ENCODE measurements at regions not wholly inside any gene's neighbourhood (a gene's known extent, or its start where the extent isn't known, plus 50 kb on each side); places are given as distances from the start of the nearest gene placed in this dataset.

- no peak for DNase-seq
- TF ChIP-seq GATA1 (IDR thresholded peaks at IDR 0.05; ENCODE audit: low read depth, low read length) (no peak), POLR2A (IDR thresholded peaks at IDR 0.05; ENCODE audit: low read length) (no peak)
Observed at GRCh38 chr10:20634839-20635238, 262.3 kb downstream of the NEBL start.

- TF ChIP-seq POLR2A (IDR thresholded peaks at IDR 0.05; ENCODE audit: low read length): no peak
- DNase-seq: no peak
Observed at GRCh38 chr10:20633714-20634113, 263.4 kb downstream of the NEBL start.

- TF ChIP-seq POLR2A (IDR thresholded peaks at IDR 0.05; ENCODE audit: low read length): no peak
- TF ChIP-seq GATA1 (IDR thresholded peaks at IDR 0.05; ENCODE audit: low read depth, low read length): no peak
- DNase-seq: no peak
Observed at GRCh38 chr10:20632696-20633095, 264.4 kb downstream of the NEBL start.

GRCh38 chr10:20631229-20631628 is 265.9 kb downstream of the NEBL start:
- no peak for DNase-seq
- TF ChIP-seq POLR2A (IDR thresholded peaks at IDR 0.05; ENCODE audit: low read length) (no peak), GATA1 (IDR thresholded peaks at IDR 0.05; ENCODE audit: low read depth, low read length) (no peak)

- DNase-seq: no peak
Observed at GRCh38 chr10:20630092-20630643, 266.9 kb downstream of the NEBL start.

GRCh38 chr10:20627946-20628507 is 269.1 kb downstream of the NEBL start:
- TF ChIP-seq POLR2A (IDR thresholded peaks at IDR 0.05; ENCODE audit: low read length): no peak
- TF ChIP-seq GATA1 (IDR thresholded peaks at IDR 0.05; ENCODE audit: low read depth, low read length): no peak
- no peak for DNase-seq

More at GRCh38 chr10:20630092-20630643, 266.9 kb downstream of the NEBL start:
- TF ChIP-seq POLR2A (IDR thresholded peaks at IDR 0.05; ENCODE audit: low read length) (no peak), GATA1 (IDR thresholded peaks at IDR 0.05; ENCODE audit: low read depth, low read length) (no peak)

- TF ChIP-seq POLR2A (IDR thresholded peaks at IDR 0.05; ENCODE audit: low read length): no peak
- no peak for TF ChIP-seq GATA1 (IDR thresholded peaks at IDR 0.05; ENCODE audit: low read depth, low read length)
- no peak for DNase-seq
Observed at GRCh38 chr10:20627087-20627486, 270.0 kb downstream of the NEBL start.

- DNase-seq: no peak
- no peak for TF ChIP-seq GATA1 (IDR thresholded peaks at IDR 0.05; ENCODE audit: low read depth, low read length)
- TF ChIP-seq POLR2A (IDR thresholded peaks at IDR 0.05; ENCODE audit: low read length): no peak
Observed at GRCh38 chr10:20625868-20626267, 271.2 kb downstream of the NEBL start.

- TF ChIP-seq POLR2A (IDR thresholded peaks at IDR 0.05; ENCODE audit: low read length) (no peak), GATA1 (IDR thresholded peaks at IDR 0.05; ENCODE audit: low read depth, low read length) (no peak)
- no peak for DNase-seq
Observed at GRCh38 chr10:20624642-20625041, 272.5 kb downstream of the NEBL start.

- no peak for DNase-seq
- TF ChIP-seq POLR2A (IDR thresholded peaks at IDR 0.05; ENCODE audit: low read length) (no peak), GATA1 (IDR thresholded peaks at IDR 0.05; ENCODE audit: low read depth, low read length) (no peak)
Observed at GRCh38 chr10:20623546-20623945, 273.6 kb downstream of the NEBL start.

- no peak for DNase-seq
- TF ChIP-seq POLR2A (IDR thresholded peaks at IDR 0.05; ENCODE audit: low read length) (no peak), GATA1 (IDR thresholded peaks at IDR 0.05; ENCODE audit: low read depth, low read length) (no peak)
Observed at GRCh38 chr10:20622531-20623211, 274.4 kb downstream of the NEBL start.

GRCh38 chr10:20620981-20621380 is 276.1 kb downstream of the NEBL start:
- no peak for DNase-seq
- TF ChIP-seq POLR2A (IDR thresholded peaks at IDR 0.05; ENCODE audit: low read length): no peak
- no peak for TF ChIP-seq GATA1 (IDR thresholded peaks at IDR 0.05; ENCODE audit: low read depth, low read length)

- TF ChIP-seq POLR2A (IDR thresholded peaks at IDR 0.05; ENCODE audit: low read length) (no peak), GATA1 (IDR thresholded peaks at IDR 0.05; ENCODE audit: low read depth, low read length) (no peak)
- DNase-seq: no peak
Observed at GRCh38 chr10:20618011-20618547, 279.0 kb downstream of the NEBL start.

GRCh38 chr10:20616918-20617810 is 279.9 kb downstream of the NEBL start:
- TF ChIP-seq GATA1 (IDR thresholded peaks at IDR 0.05; ENCODE audit: low read depth, low read length) (no peak), POLR2A (IDR thresholded peaks at IDR 0.05; ENCODE audit: low read length) (no peak)
- DNase-seq: no peak
